ENCODE measurements at regions not wholly inside any gene's neighbourhood (a gene's known extent, or its start where the extent isn't known, plus 50 kb on each side); places are given as distances from the start of the nearest gene placed in this dataset.

DNA sequence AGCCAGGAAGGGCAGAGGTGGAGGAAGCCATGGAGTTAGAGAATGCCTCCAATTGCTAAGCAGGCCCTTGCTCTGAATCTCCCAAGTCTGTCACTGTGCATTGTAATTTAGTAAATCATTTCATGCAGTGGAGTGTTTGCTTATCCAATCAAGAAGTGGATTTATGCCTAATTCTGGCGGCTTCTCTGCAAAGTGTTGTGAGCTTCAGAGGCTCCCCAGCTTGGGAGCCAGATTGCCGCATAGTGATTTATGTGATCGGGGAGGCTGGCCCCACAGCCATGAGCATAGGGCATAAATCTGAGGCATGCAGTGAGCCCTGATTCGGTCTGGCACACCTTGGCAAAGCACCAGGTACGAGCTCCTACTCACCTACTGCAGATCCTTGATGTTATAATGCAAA, 520.8 kb downstream of the HS3ST4 start:
- Histone ChIP-seq H3K79me2 (ENCODE audit: insufficient read depth, low read length) (no peaks in the 10 kb centered on the region), H3K4me2 (ENCODE audit: low read depth, low read length) (no peak overlapping the region), H2AFZ (ENCODE audit: low read length) (no peak overlapping the region), H4K20me1 (ENCODE audit: insufficient read depth, low read length) (no peaks in the 10 kb centered on the region), H3K36me3 (replicated peaks in 1 of 2; ENCODE audit: control insufficient read depth in 1 of 2, insufficient read depth in 2 of 2, low read length in 2 of 2) (no peaks in the 10 kb centered on the region), H3K4me1 (ENCODE audit: insufficient read depth, low read length) (no peaks in the 10 kb centered on the region), H3K4me3 (replicated peaks in 1 of 3; ENCODE audit: insufficient read depth in 1 of 3, low read depth in 2 of 3, low read length in 3 of 3) (no peak overlapping the region), H3K9ac (ENCODE audit: insufficient read depth, low read depth, low read length) (no peak overlapping the region), H3K27ac (ENCODE audit: extremely low read length, insufficient read depth, low read length) (no peak overlapping the region), H3K9me3 (ENCODE audit: low read length) (no peaks in the 10 kb centered on the region), H3K27me3 (ENCODE audit: control insufficient read depth in 1 of 2, insufficient read depth in 2 of 2, low read length in 2 of 2) (no peaks in the 10 kb centered on the region)
- DNase-seq (ENCODE audit: low spot score) (no peak), ATAC-seq (no peak), FAIRE-seq (no peak)
- in situ Hi-C loops (cut with HindIII; ENCODE audit: extremely low pct_ligation_motif_present, low pct_unique_long_range_greater_than_20kb) = no loop called here
- ChIA-PET POLR2A (no interaction called here), CTCF (ENCODE audit: low intra/inter-chr PET ratio, low total read pairs) (no interaction called here)
- 33% methylated on average over 5 of the region's 5 CpGs for WGBS (ENCODE audit: low lambda C conversion rate)
- BruUV-seq (replicated peaks) = no TSS peak
- intact Hi-C loops (cut with micrococcal nuclease; ENCODE audit: unreplicated experiment) = no loop called here
- TF ChIP-seq ZNF720 (CRISPR knock-in tag; IDR thresholded peaks at IDR 0.05) = no peak
- TF ChIP-seq, protein P1, sequence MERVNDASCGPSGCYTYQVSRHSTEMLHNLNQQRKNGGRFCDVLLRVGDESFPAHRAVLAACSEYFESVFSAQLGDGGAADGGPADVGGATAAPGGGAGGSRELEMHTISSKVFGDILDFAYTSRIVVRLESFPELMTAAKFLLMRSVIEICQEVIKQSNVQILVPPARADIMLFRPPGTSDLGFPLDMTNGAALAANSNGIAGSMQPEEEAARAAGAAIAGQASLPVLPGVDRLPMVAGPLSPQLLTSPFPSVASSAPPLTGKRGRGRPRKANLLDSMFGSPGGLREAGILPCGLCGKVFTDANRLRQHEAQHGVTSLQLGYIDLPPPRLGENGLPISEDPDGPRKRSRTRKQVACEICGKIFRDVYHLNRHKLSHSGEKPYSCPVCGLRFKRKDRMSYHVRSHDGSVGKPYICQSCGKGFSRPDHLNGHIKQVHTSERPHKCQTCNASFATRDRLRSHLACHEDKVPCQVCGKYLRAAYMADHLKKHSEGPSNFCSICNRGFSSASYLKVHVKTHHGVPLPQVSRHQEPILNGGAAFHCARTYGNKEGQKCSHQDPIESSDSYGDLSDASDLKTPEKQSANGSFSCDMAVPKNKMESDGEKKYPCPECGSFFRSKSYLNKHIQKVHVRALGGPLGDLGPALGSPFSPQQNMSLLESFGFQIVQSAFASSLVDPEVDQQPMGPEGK (CRISPR knock-in tag; IDR thresholded peaks at IDR 0.05) = no peak
- TF ChIP-seq CBFB (CRISPR knock-in tag; IDR thresholded peaks at IDR 0.05) = no peak
- no peak for TF ChIP-seq SRF (IDR thresholded peaks at IDR 0.05; ENCODE audit: low read depth, low read length)
- no peak for TF ChIP-seq MEIS2 (CRISPR knock-in tag; IDR thresholded peaks at IDR 0.05)
- no peak for TF ChIP-seq FOXA1 (IDR thresholded peaks at IDR 0.05)
- TF ChIP-seq FOXA1 (CRISPR knock-in tag; IDR thresholded peaks at IDR 0.05) = no peak
- TF ChIP-seq, protein P2, sequence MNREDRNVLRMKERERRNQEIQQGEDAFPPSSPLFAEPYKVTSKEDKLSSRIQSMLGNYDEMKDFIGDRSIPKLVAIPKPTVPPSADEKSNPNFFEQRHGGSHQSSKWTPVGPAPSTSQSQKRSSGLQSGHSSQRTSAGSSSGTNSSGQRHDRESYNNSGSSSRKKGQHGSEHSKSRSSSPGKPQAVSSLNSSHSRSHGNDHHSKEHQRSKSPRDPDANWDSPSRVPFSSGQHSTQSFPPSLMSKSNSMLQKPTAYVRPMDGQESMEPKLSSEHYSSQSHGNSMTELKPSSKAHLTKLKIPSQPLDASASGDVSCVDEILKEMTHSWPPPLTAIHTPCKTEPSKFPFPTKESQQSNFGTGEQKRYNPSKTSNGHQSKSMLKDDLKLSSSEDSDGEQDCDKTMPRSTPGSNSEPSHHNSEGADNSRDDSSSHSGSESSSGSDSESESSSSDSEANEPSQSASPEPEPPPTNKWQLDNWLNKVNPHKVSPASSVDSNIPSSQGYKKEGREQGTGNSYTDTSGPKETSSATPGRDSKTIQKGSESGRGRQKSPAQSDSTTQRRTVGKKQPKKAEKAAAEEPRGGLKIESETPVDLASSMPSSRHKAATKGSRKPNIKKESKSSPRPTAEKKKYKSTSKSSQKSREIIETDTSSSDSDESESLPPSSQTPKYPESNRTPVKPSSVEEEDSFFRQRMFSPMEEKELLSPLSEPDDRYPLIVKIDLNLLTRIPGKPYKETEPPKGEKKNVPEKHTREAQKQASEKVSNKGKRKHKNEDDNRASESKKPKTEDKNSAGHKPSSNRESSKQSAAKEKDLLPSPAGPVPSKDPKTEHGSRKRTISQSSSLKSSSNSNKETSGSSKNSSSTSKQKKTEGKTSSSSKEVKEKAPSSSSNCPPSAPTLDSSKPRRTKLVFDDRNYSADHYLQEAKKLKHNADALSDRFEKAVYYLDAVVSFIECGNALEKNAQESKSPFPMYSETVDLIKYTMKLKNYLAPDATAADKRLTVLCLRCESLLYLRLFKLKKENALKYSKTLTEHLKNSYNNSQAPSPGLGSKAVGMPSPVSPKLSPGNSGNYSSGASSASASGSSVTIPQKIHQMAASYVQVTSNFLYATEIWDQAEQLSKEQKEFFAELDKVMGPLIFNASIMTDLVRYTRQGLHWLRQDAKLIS (CRISPR knock-in tag; IDR thresholded peaks at IDR 0.05) = no peak
- TF ChIP-seq, protein P3, sequence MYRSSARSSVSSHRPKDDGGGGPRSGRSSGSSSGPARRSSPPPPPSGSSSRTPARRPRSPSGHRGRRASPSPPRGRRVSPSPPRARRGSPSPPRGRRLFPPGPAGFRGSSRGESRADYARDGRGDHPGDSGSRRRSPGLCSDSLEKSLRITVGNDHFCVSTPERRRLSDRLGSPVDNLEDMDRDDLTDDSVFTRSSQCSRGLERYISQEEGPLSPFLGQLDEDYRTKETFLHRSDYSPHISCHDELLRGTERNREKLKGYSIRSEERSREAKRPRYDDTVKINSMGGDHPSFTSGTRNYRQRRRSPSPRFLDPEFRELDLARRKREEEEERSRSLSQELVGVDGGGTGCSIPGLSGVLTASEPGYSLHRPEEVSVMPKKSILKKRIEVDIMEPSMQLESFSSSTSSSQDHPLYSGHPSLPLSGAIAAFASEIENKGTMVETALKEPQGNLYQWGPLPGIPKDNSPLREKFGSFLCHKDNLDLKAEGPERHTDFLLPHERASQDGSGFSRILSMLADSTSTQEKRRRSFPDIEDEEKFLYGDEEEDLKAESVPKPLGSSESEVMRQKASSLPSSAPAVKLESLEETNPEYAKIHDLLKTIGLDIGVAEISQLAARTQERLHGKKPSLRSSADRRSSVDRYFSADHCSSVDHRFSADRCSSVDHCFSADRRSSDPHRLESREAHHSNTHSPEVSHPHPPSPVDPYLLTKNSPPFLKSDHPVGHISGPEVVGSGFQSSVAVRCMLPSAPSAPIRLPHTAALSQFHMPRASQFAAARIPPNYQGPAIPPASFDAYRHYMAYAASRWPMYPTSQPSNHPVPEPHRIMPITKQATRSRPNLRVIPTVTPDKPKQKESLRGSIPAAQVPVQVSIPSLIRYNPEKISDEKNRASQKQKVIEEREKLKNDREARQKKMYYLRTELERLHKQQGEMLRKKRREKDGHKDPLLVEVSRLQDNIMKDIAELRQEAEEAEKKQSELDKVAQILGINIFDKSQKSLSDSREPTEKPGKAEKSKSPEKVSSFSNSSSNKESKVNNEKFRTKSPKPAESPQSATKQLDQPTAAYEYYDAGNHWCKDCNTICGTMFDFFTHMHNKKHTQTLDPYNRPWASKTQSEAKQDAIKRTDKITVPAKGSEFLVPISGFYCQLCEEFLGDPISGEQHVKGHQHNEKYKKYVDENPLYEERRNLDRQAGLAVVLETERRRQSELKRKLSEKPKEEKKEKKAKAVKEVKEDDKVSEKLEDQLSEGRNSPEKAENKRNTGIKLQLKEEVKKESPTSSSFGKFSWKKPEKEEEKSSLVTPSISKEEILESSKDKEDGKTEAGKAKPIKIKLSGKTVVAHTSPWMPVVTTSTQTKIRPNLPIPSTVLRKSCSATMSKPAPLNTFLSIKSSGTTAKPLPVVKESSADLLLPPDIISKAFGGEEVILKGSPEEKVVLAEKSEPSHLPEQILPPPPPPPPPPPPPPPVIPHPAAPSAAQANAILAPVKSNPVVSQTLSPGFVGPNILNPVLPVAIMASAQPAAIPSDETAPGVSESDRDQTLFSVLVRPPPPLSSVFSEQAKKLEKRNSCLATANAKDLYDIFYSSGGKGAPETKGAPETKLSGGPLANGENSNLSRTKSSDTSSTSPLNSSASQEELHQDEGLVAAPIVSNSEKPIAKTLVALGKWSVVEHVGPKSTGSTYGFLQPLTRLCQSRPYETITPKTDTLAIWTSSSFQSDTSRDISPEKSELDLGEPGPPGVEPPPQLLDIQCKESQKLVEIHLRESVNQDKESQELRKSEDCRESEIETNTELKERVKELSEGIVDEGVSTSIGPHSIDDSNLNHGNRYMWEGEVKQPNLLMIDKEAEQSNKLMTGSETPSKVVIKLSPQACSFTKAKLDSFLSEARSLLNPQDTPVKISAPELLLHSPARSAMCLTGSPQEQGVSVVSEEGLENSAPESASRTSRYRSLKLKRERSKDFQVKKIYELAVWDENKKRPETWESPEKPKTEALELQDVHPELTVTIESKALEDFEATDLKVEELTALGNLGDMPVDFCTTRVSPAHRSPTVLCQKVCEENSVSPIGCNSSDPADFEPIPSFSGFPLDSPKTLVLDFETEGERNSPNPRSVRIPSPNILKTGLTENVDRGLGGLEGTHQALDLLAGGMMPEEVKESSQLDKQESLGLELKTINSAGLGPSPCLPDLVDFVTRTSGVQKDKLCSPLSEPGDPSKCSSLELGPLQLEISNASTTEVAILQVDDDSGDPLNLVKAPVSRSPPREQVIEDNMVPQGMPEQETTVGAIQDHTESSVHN (CRISPR knock-in tag; IDR thresholded peaks at IDR 0.05) = no peak
- no peak for TF ChIP-seq RNF2 (conservative IDR thresholded peaks at IDR 0.05; ENCODE audit: low read depth)
- no peak for TF ChIP-seq ZNF670 (CRISPR knock-in tag; IDR thresholded peaks at IDR 0.05; ENCODE audit: borderline replicate concordance)
- TF ChIP-seq, protein P4, sequence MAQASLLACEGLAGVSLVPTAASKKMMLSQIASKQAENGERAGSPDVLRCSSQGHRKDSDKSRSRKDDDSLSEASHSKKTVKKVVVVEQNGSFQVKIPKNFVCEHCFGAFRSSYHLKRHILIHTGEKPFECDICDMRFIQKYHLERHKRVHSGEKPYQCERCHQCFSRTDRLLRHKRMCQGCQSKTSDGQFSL (CRISPR knock-in tag; IDR thresholded peaks at IDR 0.05) = no peak
- TF ChIP-seq RFX1 (IDR thresholded peaks at IDR 0.05) = no peak

Measured in HepG2 (cell line).